H1 (cell line): ENCODE measurements at regions not wholly inside any gene's neighbourhood (a gene's known extent, or its start where the extent isn't known, plus 50 kb on each side); places are given as distances from the start of the nearest gene placed in this dataset.

Experiments
- CTCF ChIA-PET: fragments of 300-600 bp; sonication (Branson Sonifier 250); formaldehyde crosslinking; loops from one replicate; lab custom pipeline; 2021; ENCODE audit not compliant: partially characterized antibody; lab: Charles Lee
- POLR2A ChIA-PET: fragments of 300-600 bp; sonication (Branson Sonifier 250); formaldehyde crosslinking; loops from one replicate; lab custom pipeline; 2021; ENCODE audit warnings: inconsistent platforms; ENCODE audit not compliant: partially characterized antibody; lab: Charles Lee
- DNase-seq, 2 experiments: peaks; one replicate each; pipeline versions ENCODE4 v3.0.0 to v3.0.0-alpha.2; 2010 to 2022; ENCODE audit warnings: low spot score in 2 of 2, low read depth in 1 of 2, mixed read lengths in 1 of 2
- FAIRE-seq: peaks from 2 replicates; lab custom pipeline; 2011; peaks lifted over from hg19 to GRCh38; lab: Jason Lieb, UNC
- H2AFZ ChIP-seq: 2 replicates; pipeline ENCODE4 v1.8.1; 2012; ENCODE audit warnings: low read length, inconsistent platforms
- H2AK5ac ChIP-seq: 2 replicates; pipeline ENCODE4 v1.6.1; 2013; ENCODE audit warnings: low read depth, low read length
- H2BK120ac ChIP-seq: replicated peaks from 2 replicates; pipeline ENCODE3; 2013; ENCODE audit warnings: low read depth, low read length, inconsistent platforms
- H2BK12ac ChIP-seq: 2 replicates; pipeline ENCODE4 v1.6.1; 2013; ENCODE audit warnings: low read depth, low read length
- H2BK15ac ChIP-seq: 2 replicates; pipeline ENCODE4 v1.6.1; 2013; ENCODE audit warnings: low read length
- H2BK20ac ChIP-seq: 2 replicates; pipeline ENCODE4 v1.6.1; 2013; ENCODE audit warnings: low read length
- H2BK5ac ChIP-seq: 2 replicates; pipeline ENCODE4 v1.6.1; 2013; ENCODE audit warnings: low read depth, low read length
- H3K14ac ChIP-seq: 2 replicates; pipeline ENCODE4 v1.6.1; 2013; ENCODE audit warnings: inconsistent platforms; ENCODE audit not compliant: insufficient read length
- H3K18ac ChIP-seq: 2 replicates; pipeline ENCODE4 v1.6.1; 2013; ENCODE audit warnings: low read length; ENCODE audit errors: extremely low read depth
- H3K23ac ChIP-seq: 2 replicates; pipeline ENCODE4 v1.6.1; 2013; ENCODE audit warnings: inconsistent platforms; ENCODE audit not compliant: insufficient read length
- H3K23me2 ChIP-seq: 2 replicates; pipeline ENCODE4 v1.6.1; 2013; ENCODE audit warnings: low read depth, low read length
- H3K27ac ChIP-seq: 2 replicates; pipeline ENCODE4 v1.6.1; 2011; ENCODE audit warnings: low read depth, low read length, inconsistent platforms
- H3K27me3 ChIP-seq, 4 experiments: replicated peaks in 1 of 4; 1 replicate in 1 of 4; 2 replicates in 3 of 4; pipeline versions ENCODE4 v1.6.1 to v1.8.1; 2011 to 2013; ENCODE audit warnings: low read length in 3 of 4, mild to moderate bottlenecking in 3 of 4, inconsistent platforms in 2 of 4, mixed read lengths in 2 of 4, moderate library complexity in 1 of 4; ENCODE audit not compliant: control insufficient read depth in 3 of 4, insufficient read depth in 3 of 4; ENCODE audit errors: extremely low read depth in 1 of 4
- H3K36me3 ChIP-seq, 4 experiments: 2 replicates each; pipeline versions ENCODE4 v1.6.1 to v1.8.1; 2011 to 2013; ENCODE audit warnings: mild to moderate bottlenecking in 4 of 4, low read length in 3 of 4, moderate library complexity in 2 of 4, control low read depth in 1 of 4, inconsistent platforms in 1 of 4; ENCODE audit not compliant: insufficient read depth in 4 of 4, control insufficient read depth in 2 of 4
- H3K4ac ChIP-seq: replicated peaks from 2 replicates; pipeline ENCODE3; 2013; ENCODE audit warnings: low read length, low read depth, mixed read lengths, inconsistent platforms; ENCODE audit not compliant: insufficient read length
- H3K4me1 ChIP-seq, 4 experiments: replicated peaks in 1 of 4; 1 replicate in 1 of 4; 2 replicates in 3 of 4; pipeline versions ENCODE4 v1.6.1 to v1.8.1; 2011 to 2013; ENCODE audit warnings: low read length in 3 of 4, inconsistent platforms in 2 of 4, mixed read lengths in 1 of 4; ENCODE audit not compliant: insufficient read depth in 4 of 4, control insufficient read depth in 3 of 4
- H3K4me2 ChIP-seq, 2 experiments: 2 replicates each; pipeline versions ENCODE4 v1.6.1 to v1.8.1; 2011 to 2013; ENCODE audit warnings: low read depth in 2 of 2, low read length in 2 of 2, control low read depth in 1 of 2, inconsistent platforms in 1 of 2, mild to moderate bottlenecking in 1 of 2; ENCODE audit not compliant: insufficient read depth in 1 of 2
- H3K4me3 ChIP-seq, 4 experiments: fragments of 200-600, 300-600 bp in 1 of 4; sonication (generic), shearing (Covaris generic), sonication (Bioruptor Twin) in 1 of 4; 2 replicates each; pipeline versions ENCODE4 v1.5.1 to v1.8.1; 2011 to 2016; ENCODE audit warnings: low read length in 4 of 4, low read depth in 3 of 4, control low read depth in 2 of 4, inconsistent platforms in 2 of 4, mild to moderate bottlenecking in 2 of 4, mixed read lengths in 1 of 4, moderate library complexity in 1 of 4; ENCODE audit not compliant: insufficient read depth in 2 of 4; ENCODE audit errors: extremely low read depth in 1 of 4
- H3K56ac ChIP-seq: replicated peaks from 2 replicates; pipeline ENCODE3; 2013; ENCODE audit warnings: low read depth, mild to moderate bottlenecking, mixed read lengths, low read length, inconsistent platforms; ENCODE audit not compliant: insufficient read length
- H3K79me1 ChIP-seq: 2 replicates; pipeline ENCODE4 v1.6.1; 2013; ENCODE audit warnings: low read depth, low read length, control low read depth
- H3K79me2 ChIP-seq, 2 experiments: 2 replicates each; pipeline versions ENCODE4 v1.6.1 to v1.8.1; 2012 to 2013; ENCODE audit warnings: low read length in 2 of 2, mild to moderate bottlenecking in 2 of 2, inconsistent platforms in 1 of 2; ENCODE audit not compliant: insufficient read depth in 2 of 2, control insufficient read depth in 1 of 2
- H3K9ac ChIP-seq, 4 experiments: replicated peaks in 1 of 4; 1 replicate in 1 of 4; 2 replicates in 3 of 4; pipeline versions ENCODE4 v1.6.1 to v1.8.1; 2011 to 2013; ENCODE audit warnings: low read depth in 3 of 4, low read length in 3 of 4, control low read depth in 2 of 4, mild to moderate bottlenecking in 2 of 4, moderate library complexity in 2 of 4, inconsistent platforms in 1 of 4; ENCODE audit errors: extremely low read depth in 1 of 4
- H3K9me3 ChIP-seq, 2 experiments: 2 replicates each; pipeline versions ENCODE4 v1.6.1 to v1.8.1; 2012 to 2013; ENCODE audit warnings: mild to moderate bottlenecking in 2 of 2, moderate library complexity in 2 of 2, control low read depth in 1 of 2, inconsistent platforms in 1 of 2, low read depth in 1 of 2, low read length in 1 of 2, mixed read lengths in 1 of 2; ENCODE audit not compliant: insufficient read depth in 2 of 2
- H4K20me1 ChIP-seq, 2 experiments: replicated peaks in 1 of 2; 2 replicates each; pipeline versions ENCODE3 to v1.8.1; 2011 to 2013; ENCODE audit warnings: inconsistent platforms in 2 of 2, low read length in 2 of 2, mild to moderate bottlenecking in 1 of 2; ENCODE audit not compliant: insufficient read depth in 2 of 2, control insufficient read depth in 1 of 2
- H4K5ac ChIP-seq: 2 replicates; pipeline ENCODE4 v1.6.1; 2013; ENCODE audit warnings: low read length, low read depth, mixed read lengths, inconsistent platforms; ENCODE audit not compliant: insufficient read length
- H4K8ac ChIP-seq: 2 replicates; pipeline ENCODE4 v1.8.0; 2013; ENCODE audit warnings: mild to moderate bottlenecking, moderate library complexity, low read length, inconsistent platforms; ENCODE audit not compliant: insufficient read depth; ENCODE audit errors: extremely low read depth
- H4K91ac ChIP-seq: replicated peaks from 2 replicates; pipeline ENCODE3; 2013; ENCODE audit warnings: low read length, mixed read lengths, inconsistent platforms; ENCODE audit not compliant: insufficient read length
- CHD1 ChIP-seq: IDR thresholded peaks from 2 replicates; pipeline ENCODE4 v1.6.1; 2012; ENCODE audit warnings: low read depth, low read length, improper control_type of control experiment
- MAFK ChIP-seq: IDR thresholded peaks from 2 replicates; pipeline ENCODE4 v1.6.1; 2012; ENCODE audit warnings: low read depth, mild to moderate bottlenecking, improper control_type of control experiment, low read length
- SRF ChIP-seq: IDR thresholded peaks from 2 replicates; pipeline ENCODE4 v1.6.1; 2011; ENCODE audit warnings: mild to moderate bottlenecking, low read depth, low read length, moderate library complexity
- TBP ChIP-seq: IDR thresholded peaks from 2 replicates; pipeline ENCODE4 v1.6.1; 2011; ENCODE audit warnings: low read depth, low read length, improper control_type of control experiment
- WGBS, 2 experiments: shearing (Covaris generic) in 1 of 2; methylation state at CpG; one replicate each; pipeline versions ENCODE4 v1.1.6 to v1.1.7; 2013 to 2015; ENCODE audit warnings: low lambda C conversion rate in 2 of 2, mixed read lengths in 2 of 2, inconsistent platforms in 1 of 2, low coverage in 1 of 2, missing lambda C conversion rate in 1 of 2; ENCODE audit not compliant: insufficient replicate concordance in 2 of 2, insufficient coverage in 1 of 2, insufficient read length in 1 of 2; ENCODE audit errors: extremely low coverage in 1 of 2, missing lambda C conversion rate in 1 of 2; 5-methylcytosine and 5-hydroxymethylcytosine counted together
- TF ChIP-seq, protein P1 (sequence below): IDR thresholded peaks from 2 replicates; pipeline ENCODE4 v1.6.1; 2011; ENCODE audit warnings: low read length, improper control_type of control experiment

DNA sequence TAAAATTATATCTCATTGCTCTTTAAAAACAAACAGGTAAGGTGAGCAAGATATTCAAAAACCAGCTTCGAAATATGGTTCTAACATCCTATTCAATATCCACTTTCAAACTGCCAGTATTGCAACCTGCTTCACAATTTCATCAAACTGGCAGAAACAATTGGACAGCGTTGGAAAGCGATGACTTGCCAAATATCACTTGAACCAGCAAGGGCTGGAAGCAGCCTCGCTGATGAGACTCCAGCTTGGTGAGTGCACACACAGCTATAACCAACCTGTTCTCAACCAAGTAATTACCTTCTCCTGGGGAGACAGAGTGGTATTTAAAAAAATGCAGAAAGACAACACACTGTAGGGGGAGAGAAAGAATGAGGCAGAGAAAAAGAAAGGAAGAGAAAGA is 155.8 kb upstream of the RAI2 start:
- Histone ChIP-seq H3K23ac (no peak overlapping the region), H2AFZ (no peak overlapping the region), H3K4ac (no peak overlapping the region), H2BK15ac (no peak overlapping the region), H3K14ac (no peak overlapping the region), H4K91ac (no peak overlapping the region), H3K56ac (no peak overlapping the region), H3K79me1 (no peaks in the 10 kb centered on the region), H3K79me2 (no peaks in the 10 kb centered on the region), H2AK5ac (no peak overlapping the region), H3K27me3 (no peaks in the 10 kb centered on the region), H2BK5ac (no peak overlapping the region), H3K4me2 (no peak overlapping the region), H3K4me3 (no peak overlapping the region), H2BK120ac (no peak overlapping the region), H3K18ac (no peak overlapping the region), H3K23me2 (no peaks in the 10 kb centered on the region), H2BK12ac (no peak overlapping the region), H3K27ac (no peak overlapping the region), H4K8ac (no peak overlapping the region), H4K5ac (no peak overlapping the region), H4K20me1 (no peaks in the 10 kb centered on the region), H3K9me3 (no peaks in the 10 kb centered on the region), H3K4me1 (no peaks in the 10 kb centered on the region; a peak in 1 of 7 replicates), H3K36me3 (no peaks in the 10 kb centered on the region), H3K9ac (no peak overlapping the region), H2BK20ac (no peak overlapping the region)
- CTCF ChIA-PET, result no interaction called here
- POLR2A ChIA-PET, result interaction anchor here (0.6 to 0.9 kb wide), 2 partner anchors 9 to 15 kb away, joined by 3 read pairs; no protein-coding TSS in a partner anchor
- WGBS, 2 experiments, result 73% methylated on average over 4 of the region's 4 CpGs; no CpG with 5 or more reads in 1 of the 2 experiments
- no peak for FAIRE-seq
- no peak for DNase-seq
- TF ChIP-seq CHD1 (no peak), SRF (no peak), TBP (no peak), MAFK (no peak)
- TF ChIP-seq, protein P1, sequence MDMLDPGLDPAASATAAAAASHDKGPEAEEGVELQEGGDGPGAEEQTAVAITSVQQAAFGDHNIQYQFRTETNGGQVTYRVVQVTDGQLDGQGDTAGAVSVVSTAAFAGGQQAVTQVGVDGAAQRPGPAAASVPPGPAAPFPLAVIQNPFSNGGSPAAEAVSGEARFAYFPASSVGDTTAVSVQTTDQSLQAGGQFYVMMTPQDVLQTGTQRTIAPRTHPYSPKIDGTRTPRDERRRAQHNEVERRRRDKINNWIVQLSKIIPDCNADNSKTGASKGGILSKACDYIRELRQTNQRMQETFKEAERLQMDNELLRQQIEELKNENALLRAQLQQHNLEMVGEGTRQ, result no peak
